H1 (cell line): ENCODE measurements at regions not wholly inside any gene's neighbourhood (a gene's known extent, or its start where the extent isn't known, plus 50 kb on each side); places are given as distances from the start of the nearest gene placed in this dataset.

ENCODE experiments used
- BRCA1 ChIP-seq: IDR thresholded peaks from 2 replicates; pipeline ENCODE4 v1.6.1; 2012; ENCODE audit warnings: low read depth, low read length, improper control_type of control experiment
- CHD7 ChIP-seq: fragments of 300-600 bp; sonication (generic); IDR thresholded peaks from 2 replicates; pipeline ENCODE4 v1.7.1; 2012; ENCODE audit warnings: low read length, moderate library complexity, mild to moderate bottlenecking, inconsistent platforms; ENCODE audit not compliant: insufficient replicate concordance
- KDM1A ChIP-seq: fragments of 200-600, 300-600 bp; sonication (generic); IDR thresholded peaks from 2 replicates; pipeline ENCODE4 v1.7.1; 2016; ENCODE audit warnings: mild to moderate bottlenecking, low read length, borderline replicate concordance
- MAFK ChIP-seq: IDR thresholded peaks from 2 replicates; pipeline ENCODE4 v1.6.1; 2012; ENCODE audit warnings: low read depth, mild to moderate bottlenecking, improper control_type of control experiment, low read length
- RAD21 ChIP-seq, 2 experiments: IDR thresholded peaks in 1 of 2; conservative IDR thresholded peaks in 1 of 2; 2 replicates each; pipeline ENCODE4 v1.6.1; 2011; ENCODE audit warnings: low read depth in 2 of 2, low read length in 2 of 2, improper control_type of control experiment in 1 of 2, inconsistent platforms in 1 of 2, mild to moderate bottlenecking in 1 of 2, moderate library complexity in 1 of 2
- TBP ChIP-seq: IDR thresholded peaks from 2 replicates; pipeline ENCODE4 v1.6.1; 2011; ENCODE audit warnings: low read depth, low read length, improper control_type of control experiment

- no peak for TF ChIP-seq CHD7
- no peak for TF ChIP-seq BRCA1
- no peak for TF ChIP-seq TBP
- TF ChIP-seq RAD21 (IDR thresholded peaks at IDR 0.05 in 1 of 2, conservative IDR thresholded peaks at IDR 0.05 in 1 of 2; ENCODE audit: low read depth in 2 of 2, low read length in 2 of 2) = no peak
- TF ChIP-seq KDM1A = no peak
- TF ChIP-seq MAFK = no peak
Observed at GRCh38 chr20:56988446-56988845, 278.0 kb downstream of the BMP7 start (continued).
